ENCODE measurements at regions not wholly inside any gene's neighbourhood (a gene's known extent, or its start where the extent isn't known, plus 50 kb on each side); places are given as distances from the start of the nearest gene placed in this dataset.

DNA sequence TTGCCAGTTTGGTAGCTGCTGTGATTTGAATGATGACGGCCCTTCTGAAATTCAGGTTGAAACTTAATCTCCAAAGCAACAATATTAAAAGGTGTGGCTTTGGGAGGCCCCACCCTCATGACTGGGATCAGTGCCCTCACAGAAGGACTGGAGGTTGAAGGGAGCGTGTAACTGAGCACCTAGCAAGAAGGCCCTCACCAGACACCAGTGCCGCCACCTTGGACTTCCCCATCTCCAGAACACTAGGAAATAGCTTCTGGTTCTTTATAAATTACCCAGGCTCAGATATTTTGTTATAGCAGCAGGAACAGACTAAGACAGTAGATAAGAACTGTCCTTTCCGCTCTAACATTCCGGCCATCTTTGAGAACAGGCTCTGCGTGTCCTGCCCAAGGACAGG, 243.1 kb downstream of the DLL1 start:
- TF ChIP-seq CBFB (CRISPR knock-in tag; IDR thresholded peaks at IDR 0.05; ENCODE audit: low read depth) (no peak), ZNF317 (CRISPR knock-in tag; IDR thresholded peaks at IDR 0.05; ENCODE audit: borderline replicate concordance, low read depth) (no peak), GRHL2 (CRISPR knock-in tag; IDR thresholded peaks at IDR 0.05; ENCODE audit: insufficient replicate concordance, severe bottlenecking) (no peak)
- TF ChIP-seq, protein P1, sequence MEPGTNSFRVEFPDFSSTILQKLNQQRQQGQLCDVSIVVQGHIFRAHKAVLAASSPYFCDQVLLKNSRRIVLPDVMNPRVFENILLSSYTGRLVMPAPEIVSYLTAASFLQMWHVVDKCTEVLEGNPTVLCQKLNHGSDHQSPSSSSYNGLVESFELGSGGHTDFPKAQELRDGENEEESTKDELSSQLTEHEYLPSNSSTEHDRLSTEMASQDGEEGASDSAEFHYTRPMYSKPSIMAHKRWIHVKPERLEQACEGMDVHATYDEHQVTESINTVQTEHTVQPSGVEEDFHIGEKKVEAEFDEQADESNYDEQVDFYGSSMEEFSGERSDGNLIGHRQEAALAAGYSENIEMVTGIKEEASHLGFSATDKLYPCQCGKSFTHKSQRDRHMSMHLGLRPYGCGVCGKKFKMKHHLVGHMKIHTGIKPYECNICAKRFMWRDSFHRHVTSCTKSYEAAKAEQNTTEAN (CRISPR knock-in tag; IDR thresholded peaks at IDR 0.05) = no peak
- TF ChIP-seq, protein P2, sequence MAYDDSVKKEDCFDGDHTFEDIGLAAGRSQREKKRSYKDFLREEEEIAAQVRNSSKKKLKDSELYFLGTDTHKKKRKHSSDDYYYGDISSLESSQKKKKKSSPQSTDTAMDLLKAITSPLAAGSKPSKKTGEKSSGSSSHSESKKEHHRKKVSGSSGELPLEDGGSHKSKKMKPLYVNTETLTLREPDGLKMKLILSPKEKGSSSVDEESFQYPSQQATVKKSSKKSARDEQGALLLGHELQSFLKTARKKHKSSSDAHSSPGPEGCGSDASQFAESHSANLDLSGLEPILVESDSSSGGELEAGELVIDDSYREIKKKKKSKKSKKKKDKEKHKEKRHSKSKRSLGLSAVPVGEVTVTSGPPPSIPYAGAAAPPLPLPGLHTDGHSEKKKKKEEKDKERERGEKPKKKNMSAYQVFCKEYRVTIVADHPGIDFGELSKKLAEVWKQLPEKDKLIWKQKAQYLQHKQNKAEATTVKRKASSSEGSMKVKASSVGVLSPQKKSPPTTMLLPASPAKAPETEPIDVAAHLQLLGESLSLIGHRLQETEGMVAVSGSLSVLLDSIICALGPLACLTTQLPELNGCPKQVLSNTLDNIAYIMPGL (CRISPR knock-in tag; IDR thresholded peaks at IDR 0.05) = no peak
- Mint-ChIP-seq H3K4me3 (no peak overlapping the region), H3K4me1 (peaks cover 6% of the 10 kb centered on the region), H3K27ac (no peak overlapping the region), H3K27me3 (ENCODE audit: low read depth) (no peaks in the 10 kb centered on the region; the same call in 1 of the 2 replicates), H3K9me3 (peaks cover 15% of the 10 kb centered on the region), H3K36me3 (peaks cover 5% of the 10 kb centered on the region)
- ChIA-PET CTCF (no interaction called here), POLR2A (no interaction called here)
- ATAC-seq = no peak
- DNase-seq (ENCODE audit: low spot score) = no peak

DNA sequence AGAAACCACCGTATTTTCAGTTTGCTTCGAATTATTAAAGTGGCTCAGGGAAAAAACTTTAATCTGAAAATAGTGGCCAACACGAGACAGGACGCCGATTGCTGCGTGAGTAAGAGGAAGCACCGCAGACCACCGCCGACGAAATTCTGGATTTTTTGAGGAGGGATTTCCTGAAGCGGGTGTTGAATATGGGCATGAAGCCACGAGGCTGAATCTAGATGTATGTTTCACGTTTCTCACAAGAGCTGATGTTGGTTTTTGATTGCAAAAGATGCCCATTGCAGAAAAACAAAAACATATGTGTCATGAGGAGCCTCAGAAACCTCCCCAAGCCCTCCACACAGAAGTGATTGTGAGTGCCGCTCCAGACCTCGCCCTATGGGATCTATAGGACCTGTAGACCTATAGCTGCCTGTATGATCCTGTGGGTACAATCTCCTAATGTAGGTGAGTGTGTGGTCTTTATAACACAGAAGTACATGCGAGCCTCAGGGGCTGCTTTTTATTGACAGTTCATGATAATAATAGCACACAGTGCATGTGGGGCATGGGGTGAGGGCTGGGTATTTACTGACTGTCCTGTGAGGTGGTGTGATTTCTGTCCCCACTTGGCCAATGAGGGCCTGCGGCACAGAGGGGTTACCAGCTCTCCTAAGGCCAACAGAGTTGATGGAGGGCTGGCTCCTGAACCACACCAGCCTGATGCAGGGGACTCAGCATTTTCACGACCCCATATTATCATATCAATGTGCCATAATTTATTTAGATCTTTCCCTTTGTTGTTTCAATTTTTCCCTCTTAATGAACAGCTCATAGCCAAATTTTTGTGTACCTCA, 243.9 kb downstream of the DLL1 start:
- Mint-ChIP-seq H3K9me3 (peaks cover 22% of the 10 kb centered on the region), H3K4me1 (peaks cover 6% of the 10 kb centered on the region), H3K4me3 (no peak overlapping the region), H3K27ac (no peak overlapping the region), H3K27me3 (ENCODE audit: low read depth) (no peaks in the 10 kb centered on the region; the same call in 1 of the 2 replicates), H3K36me3 (peaks cover 12% of the 10 kb centered on the region; the same call in 1 of the 2 replicates)
- CTCF ChIA-PET = no interaction called here
- ATAC-seq = no peak
- DNase-seq (ENCODE audit: low spot score) = no peak
- POLR2A ChIA-PET = no interaction called here
- no peak for TF ChIP-seq CREB1 (CRISPR knock-in tag; IDR thresholded peaks at IDR 0.05)
- TF ChIP-seq, protein P3, sequence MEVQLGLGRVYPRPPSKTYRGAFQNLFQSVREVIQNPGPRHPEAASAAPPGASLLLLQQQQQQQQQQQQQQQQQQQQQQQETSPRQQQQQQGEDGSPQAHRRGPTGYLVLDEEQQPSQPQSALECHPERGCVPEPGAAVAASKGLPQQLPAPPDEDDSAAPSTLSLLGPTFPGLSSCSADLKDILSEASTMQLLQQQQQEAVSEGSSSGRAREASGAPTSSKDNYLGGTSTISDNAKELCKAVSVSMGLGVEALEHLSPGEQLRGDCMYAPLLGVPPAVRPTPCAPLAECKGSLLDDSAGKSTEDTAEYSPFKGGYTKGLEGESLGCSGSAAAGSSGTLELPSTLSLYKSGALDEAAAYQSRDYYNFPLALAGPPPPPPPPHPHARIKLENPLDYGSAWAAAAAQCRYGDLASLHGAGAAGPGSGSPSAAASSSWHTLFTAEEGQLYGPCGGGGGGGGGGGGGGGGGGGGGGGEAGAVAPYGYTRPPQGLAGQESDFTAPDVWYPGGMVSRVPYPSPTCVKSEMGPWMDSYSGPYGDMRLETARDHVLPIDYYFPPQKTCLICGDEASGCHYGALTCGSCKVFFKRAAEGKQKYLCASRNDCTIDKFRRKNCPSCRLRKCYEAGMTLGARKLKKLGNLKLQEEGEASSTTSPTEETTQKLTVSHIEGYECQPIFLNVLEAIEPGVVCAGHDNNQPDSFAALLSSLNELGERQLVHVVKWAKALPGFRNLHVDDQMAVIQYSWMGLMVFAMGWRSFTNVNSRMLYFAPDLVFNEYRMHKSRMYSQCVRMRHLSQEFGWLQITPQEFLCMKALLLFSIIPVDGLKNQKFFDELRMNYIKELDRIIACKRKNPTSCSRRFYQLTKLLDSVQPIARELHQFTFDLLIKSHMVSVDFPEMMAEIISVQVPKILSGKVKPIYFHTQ (CRISPR knock-in tag; IDR thresholded peaks at IDR 0.05) = no peak
- no peak for TF ChIP-seq ZNF423 (CRISPR knock-in tag; IDR thresholded peaks at IDR 0.05)
- TF ChIP-seq, protein P4, sequence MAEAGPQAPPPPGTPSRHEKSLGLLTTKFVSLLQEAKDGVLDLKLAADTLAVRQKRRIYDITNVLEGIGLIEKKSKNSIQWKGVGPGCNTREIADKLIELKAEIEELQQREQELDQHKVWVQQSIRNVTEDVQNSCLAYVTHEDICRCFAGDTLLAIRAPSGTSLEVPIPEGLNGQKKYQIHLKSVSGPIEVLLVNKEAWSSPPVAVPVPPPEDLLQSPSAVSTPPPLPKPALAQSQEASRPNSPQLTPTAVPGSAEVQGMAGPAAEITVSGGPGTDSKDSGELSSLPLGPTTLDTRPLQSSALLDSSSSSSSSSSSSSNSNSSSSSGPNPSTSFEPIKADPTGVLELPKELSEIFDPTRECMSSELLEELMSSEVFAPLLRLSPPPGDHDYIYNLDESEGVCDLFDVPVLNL (CRISPR knock-in tag; IDR thresholded peaks at IDR 0.05; ENCODE audit: borderline replicate concordance, low read depth) = no peak
- no peak for TF ChIP-seq MYBL2 (CRISPR knock-in tag; IDR thresholded peaks at IDR 0.05)
- TF ChIP-seq, protein P5, sequence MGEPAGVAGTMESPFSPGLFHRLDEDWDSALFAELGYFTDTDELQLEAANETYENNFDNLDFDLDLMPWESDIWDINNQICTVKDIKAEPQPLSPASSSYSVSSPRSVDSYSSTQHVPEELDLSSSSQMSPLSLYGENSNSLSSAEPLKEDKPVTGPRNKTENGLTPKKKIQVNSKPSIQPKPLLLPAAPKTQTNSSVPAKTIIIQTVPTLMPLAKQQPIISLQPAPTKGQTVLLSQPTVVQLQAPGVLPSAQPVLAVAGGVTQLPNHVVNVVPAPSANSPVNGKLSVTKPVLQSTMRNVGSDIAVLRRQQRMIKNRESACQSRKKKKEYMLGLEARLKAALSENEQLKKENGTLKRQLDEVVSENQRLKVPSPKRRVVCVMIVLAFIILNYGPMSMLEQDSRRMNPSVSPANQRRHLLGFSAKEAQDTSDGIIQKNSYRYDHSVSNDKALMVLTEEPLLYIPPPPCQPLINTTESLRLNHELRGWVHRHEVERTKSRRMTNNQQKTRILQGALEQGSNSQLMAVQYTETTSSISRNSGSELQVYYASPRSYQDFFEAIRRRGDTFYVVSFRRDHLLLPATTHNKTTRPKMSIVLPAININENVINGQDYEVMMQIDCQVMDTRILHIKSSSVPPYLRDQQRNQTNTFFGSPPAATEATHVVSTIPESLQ (CRISPR knock-in tag; IDR thresholded peaks at IDR 0.05) = no peak
- TF ChIP-seq NFYB (CRISPR knock-in tag; conservative IDR thresholded peaks at IDR 0.05; ENCODE audit: low read depth) = no peak
- no peak for TF ChIP-seq TP53 (CRISPR knock-in tag; IDR thresholded peaks at IDR 0.05)
- no peak for TF ChIP-seq ZNF263 (CRISPR knock-in tag; IDR thresholded peaks at IDR 0.05; ENCODE audit: low read depth)
- TF ChIP-seq, protein P6, sequence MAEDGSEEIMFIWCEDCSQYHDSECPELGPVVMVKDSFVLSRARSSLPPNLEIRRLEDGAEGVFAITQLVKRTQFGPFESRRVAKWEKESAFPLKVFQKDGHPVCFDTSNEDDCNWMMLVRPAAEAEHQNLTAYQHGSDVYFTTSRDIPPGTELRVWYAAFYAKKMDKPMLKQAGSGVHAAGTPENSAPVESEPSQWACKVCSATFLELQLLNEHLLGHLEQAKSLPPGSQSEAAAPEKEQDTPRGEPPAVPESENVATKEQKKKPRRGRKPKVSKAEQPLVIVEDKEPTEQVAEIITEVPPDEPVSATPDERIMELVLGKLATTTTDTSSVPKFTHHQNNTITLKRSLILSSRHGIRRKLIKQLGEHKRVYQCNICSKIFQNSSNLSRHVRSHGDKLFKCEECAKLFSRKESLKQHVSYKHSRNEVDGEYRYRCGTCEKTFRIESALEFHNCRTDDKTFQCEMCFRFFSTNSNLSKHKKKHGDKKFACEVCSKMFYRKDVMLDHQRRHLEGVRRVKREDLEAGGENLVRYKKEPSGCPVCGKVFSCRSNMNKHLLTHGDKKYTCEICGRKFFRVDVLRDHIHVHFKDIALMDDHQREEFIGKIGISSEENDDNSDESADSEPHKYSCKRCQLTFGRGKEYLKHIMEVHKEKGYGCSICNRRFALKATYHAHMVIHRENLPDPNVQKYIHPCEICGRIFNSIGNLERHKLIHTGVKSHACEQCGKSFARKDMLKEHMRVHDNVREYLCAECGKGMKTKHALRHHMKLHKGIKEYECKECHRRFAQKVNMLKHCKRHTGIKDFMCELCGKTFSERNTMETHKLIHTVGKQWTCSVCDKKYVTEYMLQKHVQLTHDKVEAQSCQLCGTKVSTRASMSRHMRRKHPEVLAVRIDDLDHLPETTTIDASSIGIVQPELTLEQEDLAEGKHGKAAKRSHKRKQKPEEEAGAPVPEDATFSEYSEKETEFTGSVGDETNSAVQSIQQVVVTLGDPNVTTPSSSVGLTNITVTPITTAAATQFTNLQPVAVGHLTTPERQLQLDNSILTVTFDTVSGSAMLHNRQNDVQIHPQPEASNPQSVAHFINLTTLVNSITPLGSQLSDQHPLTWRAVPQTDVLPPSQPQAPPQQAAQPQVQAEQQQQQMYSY (CRISPR knock-in tag; IDR thresholded peaks at IDR 0.05) = no peak
- TF ChIP-seq SMAD4 (CRISPR knock-in tag; IDR thresholded peaks at IDR 0.05) = no peak
- TF ChIP-seq ZNF671 (CRISPR knock-in tag; IDR thresholded peaks at IDR 0.05) = no peak
- TF ChIP-seq CBFB (CRISPR knock-in tag; IDR thresholded peaks at IDR 0.05; ENCODE audit: low read depth) = no peak
- no peak for TF ChIP-seq SOX15 (CRISPR knock-in tag; IDR thresholded peaks at IDR 0.05)
- TF ChIP-seq RORB (CRISPR knock-in tag; IDR thresholded peaks at IDR 0.05) = no peak

Measured in WTC11 (cell line).